Germinal center (tissue), 1 donor: ENCODE measurements at regions not wholly inside any gene's neighbourhood (a gene's known extent, or its start where the extent isn't known, plus 50 kb on each side); places are given as distances from the start of the nearest gene placed in this dataset.

Experiments used
- DNase-seq: peaks from one replicate; pipeline ENCODE4 v3.0.0; 2012; ENCODE audit warnings: mixed read lengths, low spot score

DNA sequence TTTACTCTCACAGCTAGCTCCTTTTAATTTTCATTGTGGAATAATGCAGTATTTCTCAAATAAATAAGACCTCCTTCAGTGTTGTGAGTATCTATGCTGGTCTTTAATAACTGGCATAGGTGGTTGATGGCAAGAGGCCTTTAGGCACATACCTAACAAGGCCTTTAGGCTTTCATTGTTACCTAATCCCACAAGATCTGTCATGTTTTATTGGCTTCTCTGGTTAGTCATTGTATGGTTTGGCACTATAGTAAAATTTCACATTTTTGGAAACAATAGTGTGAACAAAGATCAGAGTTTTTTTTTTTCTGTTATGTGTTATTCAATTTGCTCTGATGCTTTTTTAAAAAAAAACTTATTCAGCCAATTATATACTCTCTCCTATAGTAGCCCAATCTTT, 89.8 kb upstream of the NEUROD1 start:
- DNase-seq, result no peak

GRCh38 chr2:181771356-181771755, 91.0 kb upstream of the NEUROD1 start:
- no peak for DNase-seq

DNA sequence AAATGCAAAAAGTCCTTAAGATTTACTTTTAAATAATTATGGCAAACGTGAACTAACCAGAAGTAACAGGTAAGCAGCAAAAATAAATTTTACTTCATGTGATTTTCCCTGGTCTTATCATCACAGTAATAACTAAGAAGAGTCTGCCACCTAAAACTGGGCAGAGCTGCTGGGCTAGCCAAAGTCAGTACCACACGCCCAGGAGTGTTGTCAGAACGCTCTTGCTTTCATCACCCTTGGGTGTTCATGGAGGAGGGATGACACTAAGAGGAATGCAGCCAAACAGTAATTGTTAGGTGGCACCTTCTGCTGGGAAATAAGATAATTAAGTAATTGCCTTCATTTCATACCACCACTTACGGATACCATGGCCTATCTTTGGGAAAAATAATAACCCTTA, 92.0 kb upstream of the NEUROD1 start:
- no peak for DNase-seq

GRCh38 chr2:181772777-181773176, 92.5 kb upstream of the NEUROD1 start:
- no peak for DNase-seq

- no peak for DNase-seq
These were observed 94.4 kb upstream of the NEUROD1 start for GRCh38 chr2:181774685-181775084.

DNA sequence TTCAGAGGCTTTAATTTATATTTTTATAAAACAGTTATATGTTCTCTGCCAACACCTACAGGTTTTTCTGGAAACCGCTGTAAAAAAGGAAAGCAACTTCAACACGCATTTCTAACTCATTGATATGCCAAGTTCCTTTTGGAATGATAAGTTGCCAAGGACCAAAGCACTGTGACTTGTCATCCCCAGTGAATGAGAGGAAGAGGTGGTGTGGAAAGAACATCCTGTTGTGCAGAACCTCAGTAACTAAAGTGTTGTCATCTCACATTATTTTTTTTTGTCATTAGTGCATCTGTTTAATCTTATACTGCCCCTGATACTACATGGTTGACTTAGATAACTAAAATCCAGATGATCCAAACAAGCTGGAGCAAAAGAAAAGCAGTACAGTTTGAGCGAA, 96.0 kb upstream of the NEUROD1 start:
- no peak for DNase-seq

- DNase-seq, result no peak
These were observed 97.4 kb upstream of the NEUROD1 start for GRCh38 chr2:181777734-181778133.

GRCh38 chr2:181778621-181779201, 98.4 kb upstream of the NEUROD1 start:
- no peak for DNase-seq

DNA sequence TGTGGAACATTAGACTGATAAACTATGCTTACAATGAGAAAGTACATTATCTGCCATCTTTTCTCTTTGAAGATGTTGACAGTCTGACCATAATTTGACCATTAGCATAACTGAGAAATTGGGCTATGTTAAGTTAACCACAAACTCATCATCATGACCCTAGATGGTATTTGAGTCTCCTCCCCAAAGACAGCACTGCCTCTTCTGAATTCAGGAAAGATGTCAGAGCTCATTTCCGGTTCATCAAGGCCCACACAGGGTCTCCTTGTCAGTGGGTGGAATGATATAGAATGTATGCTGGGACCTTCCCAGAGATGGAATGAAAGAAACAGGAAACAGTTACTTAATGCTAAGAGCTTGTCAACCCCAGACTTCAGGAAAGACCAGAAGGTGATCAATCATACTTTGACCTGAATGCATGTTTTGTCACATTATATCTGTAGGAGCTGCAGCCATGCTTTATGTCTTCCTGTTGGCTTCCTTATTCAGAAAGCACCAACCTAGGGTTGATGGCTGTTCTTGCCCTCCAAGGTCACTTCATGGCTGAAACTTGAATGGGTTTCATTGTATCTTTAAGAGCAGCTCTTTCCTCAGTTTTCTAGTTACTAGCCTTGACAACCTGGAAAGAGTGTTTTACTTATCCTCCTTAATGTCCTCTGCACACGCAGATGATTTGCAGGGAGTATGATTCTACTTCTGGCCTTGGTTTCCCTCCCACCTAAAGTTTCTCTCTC, 99.1 kb upstream of the NEUROD1 start:
- no peak for DNase-seq

DNA sequence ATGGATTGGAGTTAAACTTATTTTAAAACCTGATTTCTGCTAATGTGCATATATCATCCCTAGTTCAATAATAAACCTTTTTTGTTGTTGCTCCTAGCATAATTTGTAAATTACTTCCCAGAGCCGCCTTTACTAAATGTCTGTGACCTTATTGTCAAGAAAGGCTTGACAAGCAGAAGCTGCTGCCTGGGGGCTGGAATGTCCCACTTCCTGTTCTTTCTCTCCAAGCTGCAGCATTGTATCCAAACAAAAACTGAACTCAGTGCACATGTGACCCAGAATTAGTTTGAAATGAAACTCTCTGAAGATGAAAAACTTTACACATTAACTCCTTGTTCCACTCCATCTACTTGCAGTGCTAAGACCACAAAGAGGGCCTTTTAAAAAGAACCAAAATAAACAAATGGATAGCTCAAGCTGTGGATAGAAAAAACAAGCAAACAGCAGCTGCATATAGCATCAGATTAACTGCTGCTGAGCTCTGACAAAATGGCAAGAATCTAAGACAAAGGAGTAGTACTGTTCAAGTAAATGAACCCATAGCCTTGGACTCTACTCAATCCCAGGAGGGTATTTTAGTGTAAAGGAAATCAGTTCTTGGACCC, 99.8 kb upstream of the NEUROD1 start:
- no peak for DNase-seq

GRCh38 chr2:181780657-181781056, 100.3 kb upstream of the NEUROD1 start:
- no peak for DNase-seq

GRCh38 chr2:181781078-181781786, 100.9 kb upstream of the NEUROD1 start:
- peak; percentile 8 for DNase-seq

DNA sequence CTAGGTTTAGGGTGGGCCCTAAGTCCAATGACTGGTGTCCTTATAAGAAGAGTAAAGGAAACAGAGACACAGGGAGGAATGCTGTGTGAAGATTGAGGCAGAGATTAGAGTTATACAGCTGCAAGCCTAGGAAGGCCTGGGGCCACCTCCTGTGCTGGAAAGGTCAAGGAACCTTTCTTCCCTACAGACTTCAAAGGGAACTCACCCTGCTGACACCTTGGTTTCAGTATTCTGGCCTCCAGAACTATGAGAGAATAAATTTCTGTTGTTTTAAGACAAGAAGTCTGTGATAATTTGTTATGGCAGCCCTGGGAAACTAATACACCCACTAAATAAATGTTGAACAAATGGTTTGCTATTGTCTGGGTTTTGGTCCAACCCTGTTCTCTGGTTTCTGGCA, 102.3 kb upstream of the NEUROD1 start:
- DNase-seq, result no peak

DNA sequence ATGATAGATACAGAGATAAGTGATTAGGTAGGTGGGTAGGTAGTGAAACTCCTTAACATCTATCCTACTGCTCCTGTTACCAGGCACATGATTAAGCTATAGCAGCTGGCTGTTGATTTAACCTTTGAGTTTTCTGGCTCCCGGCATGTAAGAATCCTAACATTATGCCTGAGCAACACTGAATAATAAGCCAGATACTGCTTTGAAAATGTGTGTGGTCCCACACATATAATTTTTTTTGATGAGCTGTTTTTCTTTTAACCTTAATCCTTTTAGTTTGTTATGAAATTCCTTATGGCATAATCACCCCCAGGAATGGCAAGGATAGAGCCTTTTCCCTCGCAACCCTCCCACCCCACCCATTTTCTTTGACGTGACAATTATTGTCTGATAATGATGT, 104.2 kb upstream of the NEUROD1 start:
- no peak for DNase-seq

DNA sequence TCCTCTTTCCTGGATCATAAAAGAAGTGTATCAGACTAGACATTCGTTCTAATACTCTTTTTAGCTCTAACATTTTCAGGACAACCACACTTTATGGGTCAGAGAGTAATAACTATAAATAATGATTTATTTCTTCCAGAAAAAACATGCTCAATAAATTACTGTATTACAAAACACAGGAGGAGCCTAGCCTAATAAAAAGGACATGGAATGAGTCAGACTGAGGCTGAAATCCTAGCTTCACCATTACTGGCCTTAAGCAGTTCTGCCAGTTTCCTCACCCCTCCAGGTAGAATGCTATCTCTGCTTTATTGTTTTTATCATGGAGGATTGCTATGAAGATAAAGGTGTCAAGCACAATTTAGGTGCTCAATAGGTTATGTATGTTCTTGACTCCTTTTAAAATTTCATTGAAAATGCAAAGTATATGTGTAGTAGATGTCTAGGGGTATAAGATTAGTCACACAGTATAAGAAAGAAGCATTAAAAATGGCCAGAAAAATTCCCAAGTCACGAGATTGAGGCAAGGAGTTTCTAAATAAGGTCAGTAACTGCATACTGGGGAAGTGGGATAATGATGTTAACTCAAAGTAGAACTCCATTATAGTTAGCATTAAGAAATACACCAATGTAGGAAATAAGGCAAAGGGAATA, 105.5 kb upstream of the NEUROD1 start:
- no peak for DNase-seq

DNA sequence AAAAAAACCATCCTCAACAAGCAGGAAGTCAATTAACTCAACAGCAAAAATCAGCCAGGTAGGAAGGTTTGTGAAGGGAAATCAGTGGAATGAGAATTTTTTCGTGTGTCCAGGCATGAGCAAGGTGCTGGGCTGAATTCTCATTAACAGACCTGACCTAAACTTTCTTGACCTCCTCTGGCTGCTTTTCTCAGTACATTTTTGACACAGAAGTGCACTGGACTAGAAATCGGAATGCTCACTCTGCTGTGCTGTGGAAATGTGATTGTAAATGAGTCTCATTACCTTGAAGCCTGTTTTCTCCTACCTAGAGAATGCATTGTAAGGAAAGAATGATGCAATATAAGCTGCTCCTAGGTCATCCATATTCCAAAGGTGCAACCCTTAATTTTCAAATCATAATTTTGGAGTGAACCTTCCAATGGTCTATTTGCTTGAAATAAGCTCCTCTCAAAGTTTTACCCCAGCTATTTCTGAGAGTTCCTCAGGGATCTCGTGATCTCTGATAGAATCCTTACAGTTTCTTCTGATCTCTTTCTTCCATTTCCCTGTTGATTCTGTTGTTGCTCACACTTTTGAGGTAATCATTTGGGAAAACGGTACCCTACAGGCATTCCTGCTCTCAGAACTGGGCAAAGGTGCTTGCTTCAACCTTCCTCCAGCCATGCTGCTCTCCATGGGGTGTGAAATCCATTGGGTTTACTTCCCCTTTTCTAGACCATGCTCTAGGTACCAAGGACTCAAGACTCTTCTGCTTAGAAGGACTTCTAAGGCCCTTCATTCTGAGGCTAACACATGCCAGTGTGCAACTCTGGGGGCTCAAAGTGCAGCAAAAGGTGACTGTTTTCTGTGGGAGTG, 104.9 kb upstream of the ITPRID2 start:
- no peak for DNase-seq

- no peak for DNase-seq
These were observed 104.1 kb upstream of the ITPRID2 start for GRCh38 chr2:181787310-181788048.

DNA sequence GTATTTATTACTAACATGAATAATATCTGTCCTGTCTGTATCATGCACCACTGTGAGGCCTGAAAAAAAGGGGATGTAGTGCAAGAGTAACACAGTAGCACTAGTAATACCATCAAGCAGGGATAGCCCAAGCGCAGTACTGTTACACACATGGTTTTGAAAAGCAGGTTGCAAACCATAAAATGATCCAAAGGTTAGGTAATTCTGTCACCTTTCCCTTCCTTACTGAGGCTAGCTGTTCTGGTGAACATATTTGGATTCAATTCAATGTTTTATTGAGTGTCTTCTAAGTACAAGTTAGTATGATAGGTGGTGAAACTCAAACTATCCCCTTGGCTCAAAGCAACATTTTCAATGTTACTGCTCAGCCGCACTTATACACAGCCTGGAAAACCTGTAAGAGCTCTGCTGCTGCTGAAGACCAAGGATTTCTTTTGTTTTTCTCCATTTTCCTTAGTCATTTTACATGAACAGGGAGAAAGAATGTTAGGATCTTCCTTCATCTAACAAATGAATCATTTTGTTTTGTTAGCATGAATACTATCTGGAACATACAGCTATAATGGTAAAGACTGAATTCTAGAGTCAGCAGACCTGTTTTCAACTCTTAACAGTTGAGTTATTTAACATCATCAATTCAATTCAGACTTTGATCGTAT, 102.5 kb upstream of the ITPRID2 start:
- DNase-seq, result no peak

DNA sequence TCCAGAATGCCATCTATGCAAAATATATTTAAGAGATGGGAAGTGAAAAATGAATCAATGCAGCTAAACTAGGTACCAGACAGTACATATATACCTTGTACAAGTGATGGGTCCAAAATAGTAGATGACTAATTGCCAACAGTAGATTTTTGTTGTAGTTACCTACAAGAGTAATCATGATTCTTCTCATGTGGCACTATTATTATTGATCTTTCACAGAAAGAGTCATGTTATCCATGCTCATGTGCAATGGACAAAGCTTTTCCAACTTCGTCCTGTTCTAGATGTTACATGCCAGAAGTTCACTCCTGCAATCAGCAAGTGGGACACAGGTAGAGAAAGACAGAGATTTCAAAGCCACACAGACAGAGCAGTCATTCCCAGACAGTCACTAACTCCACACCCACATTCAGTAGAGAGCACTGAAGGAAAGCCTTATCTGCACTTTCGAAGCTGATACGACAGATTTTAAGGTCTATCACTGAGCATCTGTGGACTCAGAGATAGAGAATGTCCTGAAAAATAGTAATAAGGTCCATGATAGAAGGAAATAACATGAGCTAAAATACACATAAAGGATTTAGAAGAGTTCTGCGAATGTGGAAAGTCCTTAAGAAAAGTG, 101.6 kb upstream of the ITPRID2 start:
- no peak for DNase-seq
